ENCODE measurements at regions not wholly inside any gene's neighbourhood (a gene's known extent, or its start where the extent isn't known, plus 50 kb on each side); places are given as distances from the start of the nearest gene placed in this dataset.

DNA sequence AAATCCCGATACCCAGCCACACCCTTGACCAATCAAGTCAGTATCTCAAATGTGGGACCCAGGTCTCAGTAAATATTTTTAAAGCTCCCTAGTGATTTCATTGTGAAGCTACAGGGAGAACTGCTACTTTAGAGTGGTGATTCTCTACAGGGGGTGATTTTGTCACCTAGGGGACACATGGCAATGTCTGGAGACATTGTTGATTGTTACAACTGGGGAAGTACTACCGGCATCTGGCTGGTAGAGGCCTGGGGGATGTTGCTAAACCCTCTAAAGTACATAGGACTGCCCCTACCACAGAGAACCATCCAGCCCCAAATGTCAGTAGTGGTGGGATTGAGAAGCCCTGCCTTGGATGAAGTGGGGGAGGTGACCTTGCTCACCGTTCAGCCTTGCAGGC, 152.9 kb downstream of the RPS24 start:
- H3K4me3 ChIP-seq (ENCODE audit: low read depth, low read length), result no peak overlapping the region
- TF ChIP-seq, protein P1, sequence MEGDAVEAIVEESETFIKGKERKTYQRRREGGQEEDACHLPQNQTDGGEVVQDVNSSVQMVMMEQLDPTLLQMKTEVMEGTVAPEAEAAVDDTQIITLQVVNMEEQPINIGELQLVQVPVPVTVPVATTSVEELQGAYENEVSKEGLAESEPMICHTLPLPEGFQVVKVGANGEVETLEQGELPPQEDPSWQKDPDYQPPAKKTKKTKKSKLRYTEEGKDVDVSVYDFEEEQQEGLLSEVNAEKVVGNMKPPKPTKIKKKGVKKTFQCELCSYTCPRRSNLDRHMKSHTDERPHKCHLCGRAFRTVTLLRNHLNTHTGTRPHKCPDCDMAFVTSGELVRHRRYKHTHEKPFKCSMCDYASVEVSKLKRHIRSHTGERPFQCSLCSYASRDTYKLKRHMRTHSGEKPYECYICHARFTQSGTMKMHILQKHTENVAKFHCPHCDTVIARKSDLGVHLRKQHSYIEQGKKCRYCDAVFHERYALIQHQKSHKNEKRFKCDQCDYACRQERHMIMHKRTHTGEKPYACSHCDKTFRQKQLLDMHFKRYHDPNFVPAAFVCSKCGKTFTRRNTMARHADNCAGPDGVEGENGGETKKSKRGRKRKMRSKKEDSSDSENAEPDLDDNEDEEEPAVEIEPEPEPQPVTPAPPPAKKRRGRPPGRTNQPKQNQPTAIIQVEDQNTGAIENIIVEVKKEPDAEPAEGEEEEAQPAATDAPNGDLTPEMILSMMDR (IDR thresholded peaks at IDR 0.05; ENCODE audit: low read depth, low read length), result no peak

DNA sequence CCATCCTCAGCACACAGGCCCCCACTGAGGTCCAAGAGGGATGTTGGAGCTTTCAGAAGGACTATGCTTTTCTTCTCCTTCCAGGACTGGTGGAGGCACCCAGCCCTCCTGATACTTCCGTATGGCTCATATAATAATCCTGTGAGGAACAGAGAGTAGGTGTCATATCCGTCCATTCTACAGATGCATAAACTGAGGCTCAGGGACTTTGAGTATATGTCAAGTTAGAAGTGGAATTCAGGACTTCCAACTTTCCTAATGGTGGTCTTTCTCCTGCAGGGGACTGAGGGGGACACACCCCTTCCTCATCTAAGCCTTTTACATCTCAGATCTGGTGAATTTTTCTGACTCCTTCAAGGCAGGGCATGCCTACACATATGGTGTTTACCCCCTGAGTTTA, 153.7 kb downstream of the RPS24 start:
- TF ChIP-seq, protein P1 (IDR thresholded peaks at IDR 0.05; ENCODE audit: low read depth, low read length), result no peak

DNA sequence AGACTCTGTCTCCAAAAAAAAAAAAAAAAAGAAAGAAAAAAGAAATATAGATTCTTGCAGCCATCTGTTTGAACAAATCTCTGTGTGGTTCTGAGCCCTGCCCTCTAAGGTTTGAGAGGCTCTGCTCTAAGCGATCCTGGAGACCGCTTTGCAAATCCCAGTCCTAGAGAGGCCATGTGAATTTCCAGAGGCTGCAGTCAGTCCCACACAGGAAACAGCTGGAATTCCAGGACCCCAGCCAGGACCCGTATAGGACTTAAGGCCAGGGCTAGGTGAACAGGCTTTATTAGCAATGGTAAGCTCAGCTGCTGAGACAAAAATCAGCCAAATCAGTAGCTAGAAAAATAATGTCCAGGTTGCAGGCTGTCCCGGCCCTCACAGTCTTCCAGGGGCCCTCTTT, 154.8 kb downstream of the RPS24 start:
- TF ChIP-seq, protein P1 (IDR thresholded peaks at IDR 0.05; ENCODE audit: low read depth, low read length), result no peak
- H3K4me3 ChIP-seq (ENCODE audit: low read depth, low read length), result no peak overlapping the region

More for the DNA sequence above, 153.7 kb downstream of the RPS24 start:
- no peak overlapping the region for H3K4me3 ChIP-seq (ENCODE audit: low read depth, low read length)

DNA sequence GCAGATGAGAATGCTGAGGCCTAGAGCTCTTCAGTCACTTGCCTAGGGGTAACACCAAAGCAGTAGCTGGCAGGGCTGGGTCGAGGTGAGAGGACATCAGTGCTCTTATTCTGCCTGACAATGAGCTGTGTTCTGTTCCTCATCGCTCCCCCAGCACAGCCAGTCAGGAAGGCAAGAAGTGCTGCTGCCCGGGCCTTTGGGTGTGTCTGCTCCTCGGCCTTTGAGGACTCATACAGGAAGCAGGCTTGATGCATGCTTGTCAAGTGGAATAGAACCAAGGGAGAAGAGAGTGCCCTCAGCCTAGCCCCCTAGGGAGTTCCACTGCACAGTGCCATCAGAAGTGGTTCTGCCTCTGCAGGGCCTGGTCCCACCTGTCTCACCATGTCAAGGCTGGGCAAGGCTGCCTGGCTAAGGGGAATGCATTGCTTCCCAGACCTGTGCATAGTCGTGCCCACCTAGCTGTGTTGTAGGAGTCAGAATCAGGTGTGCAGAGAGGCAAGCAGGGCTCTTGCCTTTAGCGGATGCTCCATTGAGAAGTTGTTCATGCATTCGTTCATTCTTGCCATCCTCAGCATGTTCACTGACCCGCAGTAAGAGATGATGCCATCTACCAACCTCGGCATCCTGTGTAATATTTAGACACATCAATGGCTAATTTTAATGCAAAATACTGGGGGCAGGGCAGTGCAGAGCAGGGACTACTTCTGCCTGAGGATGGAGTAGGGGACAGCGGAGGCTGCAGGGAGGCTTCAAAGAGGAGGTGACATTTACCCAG, 156.6 kb downstream of the RPS24 start:
- H3K4me3 ChIP-seq (ENCODE audit: low read depth, low read length), result no peak overlapping the region
- TF ChIP-seq, protein P1 (IDR thresholded peaks at IDR 0.05; ENCODE audit: low read depth, low read length), result no peak

DNA sequence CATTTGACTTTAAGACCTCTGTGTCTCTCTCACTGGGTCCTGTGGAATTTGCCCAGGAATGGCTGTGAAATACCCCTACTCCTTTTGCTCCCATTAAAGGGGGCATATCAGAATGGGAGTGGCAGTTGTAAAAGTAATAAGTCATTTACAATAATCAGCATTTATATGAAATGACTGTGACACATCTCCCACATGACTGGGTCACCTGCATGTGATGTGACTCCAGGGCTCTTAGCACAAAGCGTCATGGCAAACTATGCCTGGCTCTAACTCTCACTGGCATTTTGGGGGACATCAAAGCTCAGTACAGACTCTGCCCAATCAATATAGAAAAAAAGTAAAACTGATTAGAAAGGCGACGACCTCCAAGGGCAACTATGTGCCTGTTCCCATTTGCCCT, 157.6 kb downstream of the RPS24 start:
- TF ChIP-seq, protein P1 (IDR thresholded peaks at IDR 0.05; ENCODE audit: low read depth, low read length), result no peak
- no peak overlapping the region for H3K4me3 ChIP-seq (ENCODE audit: low read depth, low read length)

DNA sequence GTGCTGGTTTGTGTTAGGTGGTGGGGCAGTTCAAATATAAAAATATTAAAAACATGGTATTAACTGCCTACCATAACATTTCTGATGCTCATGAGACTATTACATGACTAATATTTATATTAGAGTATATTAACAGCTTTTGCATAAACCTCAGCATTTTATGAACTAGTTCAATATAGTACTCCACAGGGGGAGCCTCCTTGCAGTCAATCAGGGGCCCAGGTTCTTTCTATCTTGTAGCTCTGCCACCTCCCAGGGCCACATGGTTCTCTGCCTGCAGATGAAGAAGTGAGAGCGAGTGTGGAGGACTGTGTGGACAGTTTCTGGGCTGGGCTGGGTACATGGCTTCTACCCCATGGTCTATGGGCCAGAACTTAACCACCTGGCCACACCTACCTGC, 159.5 kb downstream of the RPS24 start:
- TF ChIP-seq, protein P1 (IDR thresholded peaks at IDR 0.05; ENCODE audit: low read depth, low read length), result no peak
- H3K4me3 ChIP-seq (ENCODE audit: low read depth, low read length), result no peak overlapping the region

DNA sequence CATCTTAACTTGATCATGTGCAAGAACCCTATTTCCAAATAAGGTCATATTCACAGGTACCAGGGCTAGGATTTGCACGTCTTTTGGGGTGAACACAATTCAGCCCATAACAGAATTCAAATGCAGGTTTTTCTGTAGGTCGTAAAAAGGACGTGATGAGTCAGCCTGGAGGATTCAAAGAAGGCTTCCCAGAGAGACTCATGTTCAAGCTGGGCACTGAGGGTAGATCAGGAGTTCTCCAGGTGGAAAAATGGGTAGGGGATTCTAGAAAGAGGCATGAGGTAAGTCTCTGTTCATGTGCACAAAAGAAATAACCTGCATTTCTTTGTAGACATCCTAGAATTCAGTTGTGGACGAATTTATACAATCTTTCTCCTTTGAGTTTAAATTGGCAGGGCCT, 160.4 kb downstream of the RPS24 start:
- TF ChIP-seq, protein P1 (IDR thresholded peaks at IDR 0.05; ENCODE audit: low read depth, low read length), result no peak

More for the DNA sequence above, 160.4 kb downstream of the RPS24 start:
- no peak overlapping the region for H3K4me3 ChIP-seq (ENCODE audit: low read depth, low read length)
